Osteocyte (in vitro differentiated cells): ENCODE measurements at regions not wholly inside any gene's neighbourhood (a gene's known extent, or its start where the extent isn't known, plus 50 kb on each side); places are given as distances from the start of the nearest gene placed in this dataset.

Experiments
- DNase-seq: peaks from one replicate; pipeline ENCODE4 v3.0.0; 2021; ENCODE audit warnings: mixed read lengths; ENCODE audit not compliant: unreplicated experiment; ENCODE audit errors: extremely low spot score
- H3K27ac Mint-ChIP-seq: one replicate; pipeline ENCODE4 v1.8.0; 2021; ENCODE audit warnings: mild to moderate bottlenecking, mixed read lengths; ENCODE audit not compliant: unreplicated experiment
- H3K27me3 Mint-ChIP-seq: one replicate; pipeline ENCODE4 v1.8.0; 2021; ENCODE audit warnings: mixed read lengths; ENCODE audit not compliant: unreplicated experiment
- H3K36me3 Mint-ChIP-seq: one replicate; pipeline ENCODE4 v1.8.0; 2021; ENCODE audit warnings: mixed read lengths; ENCODE audit not compliant: unreplicated experiment
- H3K4me1 Mint-ChIP-seq: one replicate; pipeline ENCODE4 v1.8.0; 2021; ENCODE audit warnings: mixed read lengths; ENCODE audit not compliant: unreplicated experiment
- H3K4me3 Mint-ChIP-seq: one replicate; pipeline ENCODE4 v1.8.0; 2021; ENCODE audit warnings: mild to moderate bottlenecking, moderate library complexity, mixed read lengths; ENCODE audit not compliant: unreplicated experiment
- H3K9me3 Mint-ChIP-seq: one replicate; pipeline ENCODE4 v1.8.0; 2021; ENCODE audit warnings: mixed read lengths; ENCODE audit not compliant: unreplicated experiment
- TF ChIP-seq, protein P1 (sequence below): fragments of 200-600 bp; sonication (generic); IDR thresholded peaks from 2 replicates; pipeline ENCODE4 v1.5.0; 2021; ENCODE audit warnings: antibody characterized with exemption, mild to moderate bottlenecking, moderate library complexity

DNA sequence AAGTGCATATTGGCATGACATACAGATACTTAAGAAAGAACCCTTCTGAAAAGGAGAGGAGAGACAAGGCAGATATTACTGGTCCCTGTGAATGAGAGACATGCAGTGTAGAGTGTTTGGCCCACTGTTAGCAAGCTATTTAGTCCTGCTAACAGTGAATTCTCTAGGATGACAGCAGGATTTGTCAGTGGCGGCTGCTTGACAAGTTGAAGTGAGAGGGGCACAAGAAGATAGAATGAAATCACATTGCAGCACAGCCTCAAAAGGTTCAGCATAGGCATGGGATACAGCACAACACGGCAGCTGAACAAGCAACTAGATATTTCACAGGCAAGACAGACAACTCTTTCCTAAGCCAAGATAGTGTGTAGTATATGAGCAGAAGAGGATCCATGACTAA, 407.9 kb downstream of the PLA2G4A start:
- no peaks in the 10 kb centered on the region for H3K36me3 Mint-ChIP-seq
- H3K27ac Mint-ChIP-seq = no peak overlapping the region
- TF ChIP-seq, protein P1, sequence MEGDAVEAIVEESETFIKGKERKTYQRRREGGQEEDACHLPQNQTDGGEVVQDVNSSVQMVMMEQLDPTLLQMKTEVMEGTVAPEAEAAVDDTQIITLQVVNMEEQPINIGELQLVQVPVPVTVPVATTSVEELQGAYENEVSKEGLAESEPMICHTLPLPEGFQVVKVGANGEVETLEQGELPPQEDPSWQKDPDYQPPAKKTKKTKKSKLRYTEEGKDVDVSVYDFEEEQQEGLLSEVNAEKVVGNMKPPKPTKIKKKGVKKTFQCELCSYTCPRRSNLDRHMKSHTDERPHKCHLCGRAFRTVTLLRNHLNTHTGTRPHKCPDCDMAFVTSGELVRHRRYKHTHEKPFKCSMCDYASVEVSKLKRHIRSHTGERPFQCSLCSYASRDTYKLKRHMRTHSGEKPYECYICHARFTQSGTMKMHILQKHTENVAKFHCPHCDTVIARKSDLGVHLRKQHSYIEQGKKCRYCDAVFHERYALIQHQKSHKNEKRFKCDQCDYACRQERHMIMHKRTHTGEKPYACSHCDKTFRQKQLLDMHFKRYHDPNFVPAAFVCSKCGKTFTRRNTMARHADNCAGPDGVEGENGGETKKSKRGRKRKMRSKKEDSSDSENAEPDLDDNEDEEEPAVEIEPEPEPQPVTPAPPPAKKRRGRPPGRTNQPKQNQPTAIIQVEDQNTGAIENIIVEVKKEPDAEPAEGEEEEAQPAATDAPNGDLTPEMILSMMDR = no peak
- H3K9me3 Mint-ChIP-seq = no peaks in the 10 kb centered on the region
- no peaks in the 10 kb centered on the region for H3K4me1 Mint-ChIP-seq
- DNase-seq = no peak
- H3K4me3 Mint-ChIP-seq = no peak overlapping the region
- H3K27me3 Mint-ChIP-seq = no peaks in the 10 kb centered on the region

DNA sequence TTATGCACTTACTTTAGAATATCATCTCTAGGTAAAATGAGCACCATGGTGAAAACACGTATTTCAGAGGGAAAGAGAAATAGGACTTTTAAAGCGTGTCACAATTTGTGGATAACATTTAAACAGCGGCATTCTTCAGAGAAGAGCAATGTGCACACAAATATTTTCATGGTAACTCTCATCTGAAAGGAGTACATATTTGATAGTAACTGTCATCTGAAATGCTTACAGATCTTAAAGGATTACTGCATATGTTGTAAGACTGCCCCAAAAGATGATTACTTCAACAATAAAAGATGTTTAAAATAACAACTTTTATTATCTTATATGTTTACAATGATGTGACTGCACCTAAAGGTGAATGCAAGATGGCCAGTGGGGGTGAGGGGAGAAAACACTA, 408.8 kb downstream of the PLA2G4A start:
- Mint-ChIP-seq H3K36me3 (no peaks in the 10 kb centered on the region), H3K4me1 (no peaks in the 10 kb centered on the region), H3K27me3 (no peaks in the 10 kb centered on the region), H3K4me3 (no peak overlapping the region), H3K9me3 (no peaks in the 10 kb centered on the region), H3K27ac (no peak overlapping the region)
- TF ChIP-seq, protein P1 = no peak
- no peak for DNase-seq

- TF ChIP-seq, protein P1 = no peak
- no peak overlapping the region for H3K4me3 Mint-ChIP-seq
- H3K27ac Mint-ChIP-seq = no peak overlapping the region
These were observed 413.2 kb downstream of the PLA2G4A start for GRCh38 chr1:187241971-187242370.

GRCh38 chr1:187244623-187245022, 415.9 kb downstream of the PLA2G4A start:
- Mint-ChIP-seq H3K27ac (no peak overlapping the region), H3K9me3 (peaks cover 5% of the 10 kb centered on the region), H3K27me3 (no peaks in the 10 kb centered on the region), H3K4me1 (peaks cover 7% of the 10 kb centered on the region), H3K36me3 (peaks cover 2% of the 10 kb centered on the region), H3K4me3 (no peak overlapping the region)
- TF ChIP-seq, protein P1 = no peak
- no peak for DNase-seq

More at GRCh38 chr1:187241971-187242370, 413.2 kb downstream of the PLA2G4A start:
- H3K36me3 Mint-ChIP-seq = no peaks in the 10 kb centered on the region
- DNase-seq = no peak
- no peaks in the 10 kb centered on the region for H3K27me3 Mint-ChIP-seq
- peaks cover 7% of the 10 kb centered on the region for H3K4me1 Mint-ChIP-seq
- no peaks in the 10 kb centered on the region for H3K9me3 Mint-ChIP-seq

GRCh38 chr1:187245201-187245600, 416.5 kb downstream of the PLA2G4A start:
- TF ChIP-seq, protein P1 = no peak
- DNase-seq = no peak
- H3K4me3 Mint-ChIP-seq = no peak overlapping the region
- H3K27ac Mint-ChIP-seq = no peak overlapping the region
- H3K36me3 Mint-ChIP-seq = peaks cover 2% of the 10 kb centered on the region
- peaks cover 7% of the 10 kb centered on the region for H3K4me1 Mint-ChIP-seq
- peaks cover 5% of the 10 kb centered on the region for H3K9me3 Mint-ChIP-seq
- H3K27me3 Mint-ChIP-seq = no peaks in the 10 kb centered on the region
